Liver (tissue), 8 donors: ENCODE measurements at regions not wholly inside any gene's neighbourhood (a gene's known extent, or its start where the extent isn't known, plus 50 kb on each side); places are given as distances from the start of the nearest gene placed in this dataset.

ENCODE experiments used
- DNase-seq: peaks from one replicate; pipeline ENCODE4 v3.0.0-alpha.2; 2017; ENCODE audit warnings: low spot score
- H3K27ac ChIP-seq, 2 donors: one replicate each; pipeline ENCODE4 v1.7.0; 2013; ENCODE audit warnings: inconsistent platforms in 2 of 2, low read length in 2 of 2, control low read depth in 1 of 2, low read depth in 1 of 2, mild to moderate bottlenecking in 1 of 2
- H3K27me3 ChIP-seq, 4 donors: one replicate each; pipeline versions ENCODE4 v1.6.1 to v1.7.0; 2013; ENCODE audit warnings: low read length in 3 of 4, inconsistent platforms in 1 of 4, mild to moderate bottlenecking in 1 of 4, moderate library complexity in 1 of 4; ENCODE audit not compliant: control insufficient read depth in 4 of 4, insufficient read depth in 4 of 4
- H3K36me3 ChIP-seq, 4 donors: one replicate each; pipeline versions ENCODE4 v1.6.1 to v1.7.0; 2013; ENCODE audit warnings: low read length in 3 of 4, mild to moderate bottlenecking in 3 of 4, low read depth in 1 of 4, moderate library complexity in 1 of 4; ENCODE audit not compliant: control insufficient read depth in 4 of 4, insufficient read depth in 3 of 4
- H3K4me1 ChIP-seq, 4 donors: one replicate each; pipeline versions ENCODE4 v1.6.1 to v1.7.0; 2013; ENCODE audit warnings: low read length in 3 of 4, mild to moderate bottlenecking in 3 of 4, moderate library complexity in 1 of 4; ENCODE audit not compliant: control insufficient read depth in 4 of 4, insufficient read depth in 4 of 4
- H3K4me3 ChIP-seq, 3 donors: one replicate each; pipeline versions ENCODE4 v1.6.1 to v1.7.0; 2013; ENCODE audit warnings: low read length in 3 of 3, control low read depth in 1 of 3, low read depth in 1 of 3, mild to moderate bottlenecking in 1 of 3
- H3K9ac ChIP-seq, 2 donors: one replicate each; pipeline ENCODE4 v1.7.0; 2013; ENCODE audit warnings: low read length in 2 of 2, mild to moderate bottlenecking in 2 of 2, moderate library complexity in 2 of 2, control low read depth in 1 of 2, low read depth in 1 of 2
- H3K9me3 ChIP-seq, 4 donors: one replicate each; pipeline versions ENCODE4 v1.6.1 to v1.7.0; 2013; ENCODE audit warnings: low read length in 3 of 4; ENCODE audit not compliant: control insufficient read depth in 4 of 4
- FOXA1 ChIP-seq: IDR thresholded peaks from 2 replicates; pipeline ENCODE4 v1.6.1; 2016; ENCODE audit warnings: antibody characterized with exemption
- FOXA2 ChIP-seq: IDR thresholded peaks from 2 replicates; pipeline ENCODE4 v1.6.1; 2016; ENCODE audit warnings: antibody characterized with exemption
- GABPA ChIP-seq, 2 donors: IDR thresholded peaks in 1 of 2; conservative IDR thresholded peaks in 1 of 2; 2 replicates each; pipeline ENCODE4 v1.6.1; 2016; ENCODE audit warnings: antibody characterized with exemption in 2 of 2, mild to moderate bottlenecking in 1 of 2, moderate library complexity in 1 of 2
- HNF4A ChIP-seq, 2 donors: conservative IDR thresholded peaks; 2 replicates each; pipeline ENCODE4 v1.6.1; 2016; ENCODE audit warnings: antibody characterized with exemption in 2 of 2, mild to moderate bottlenecking in 2 of 2
- HNF4G ChIP-seq: IDR thresholded peaks from 2 replicates; pipeline ENCODE4 v1.6.1; 2016; ENCODE audit warnings: antibody characterized with exemption
- JUND ChIP-seq, 2 donors: IDR thresholded peaks; 2 replicates each; pipeline ENCODE4 v1.6.1; 2016; ENCODE audit warnings: antibody characterized with exemption in 2 of 2
- NR2F2 ChIP-seq: IDR thresholded peaks from 2 replicates; pipeline ENCODE4 v1.6.1; 2016; ENCODE audit warnings: antibody characterized with exemption
- RAD21 ChIP-seq, 2 donors: IDR thresholded peaks; 2 replicates each; pipeline ENCODE4 v1.6.1; 2016; ENCODE audit warnings: antibody characterized with exemption in 2 of 2, mild to moderate bottlenecking in 2 of 2
- RXRA ChIP-seq, 2 donors: IDR thresholded peaks; 2 replicates each; pipeline ENCODE4 v1.6.1; 2017 to 2018; ENCODE audit warnings: antibody characterized with exemption in 2 of 2, mild to moderate bottlenecking in 1 of 2
- SP1 ChIP-seq: IDR thresholded peaks from 2 replicates; pipeline ENCODE4 v1.6.1; 2018; ENCODE audit warnings: antibody characterized with exemption, mild to moderate bottlenecking
- TAF1 ChIP-seq: conservative IDR thresholded peaks from 2 replicates; pipeline ENCODE4 v1.6.1; 2016; ENCODE audit warnings: antibody characterized with exemption, mild to moderate bottlenecking
- YY1 ChIP-seq: IDR thresholded peaks from 2 replicates; pipeline ENCODE4 v1.6.1; 2016; ENCODE audit warnings: antibody characterized with exemption, mild to moderate bottlenecking
- WGBS: extraction: QIAGEN DNeasy Blood & Tissue Kit; methylation state at CpG from one replicate; pipeline ENCODE4 v1.1.7; 2013; 5-methylcytosine and 5-hydroxymethylcytosine counted together
- TF ChIP-seq, protein P1 (sequence below): fragments of 150-350 bp; IDR thresholded peaks from 2 replicates; pipeline ENCODE4 v1.5.1; 2017; ENCODE audit warnings: improper control_type of control experiment, low read depth, low read length; ENCODE audit not compliant: missing input control
- TF ChIP-seq, protein P2 (sequence below): IDR thresholded peaks from 2 replicates; pipeline ENCODE4 v1.6.1; 2016; ENCODE audit warnings: antibody characterized with exemption
- TF ChIP-seq, protein P3 (sequence below): IDR thresholded peaks from 2 replicates; pipeline ENCODE4 v1.6.1; 2016; ENCODE audit warnings: antibody characterized with exemption
- TF ChIP-seq, protein P4 (sequence below): IDR thresholded peaks from 2 replicates; pipeline ENCODE4 v1.6.1; 2016; ENCODE audit warnings: antibody characterized with exemption, mild to moderate bottlenecking
- TF ChIP-seq, protein P5 (sequence below): IDR thresholded peaks from 2 replicates; pipeline ENCODE4 v1.6.1; 2016; ENCODE audit warnings: antibody characterized with exemption
- donor health status: healthy.
- donor health status: healthy.
- donor health status: healthy.
- donor health status: healthy.
- donor health status: healthy.

DNA sequence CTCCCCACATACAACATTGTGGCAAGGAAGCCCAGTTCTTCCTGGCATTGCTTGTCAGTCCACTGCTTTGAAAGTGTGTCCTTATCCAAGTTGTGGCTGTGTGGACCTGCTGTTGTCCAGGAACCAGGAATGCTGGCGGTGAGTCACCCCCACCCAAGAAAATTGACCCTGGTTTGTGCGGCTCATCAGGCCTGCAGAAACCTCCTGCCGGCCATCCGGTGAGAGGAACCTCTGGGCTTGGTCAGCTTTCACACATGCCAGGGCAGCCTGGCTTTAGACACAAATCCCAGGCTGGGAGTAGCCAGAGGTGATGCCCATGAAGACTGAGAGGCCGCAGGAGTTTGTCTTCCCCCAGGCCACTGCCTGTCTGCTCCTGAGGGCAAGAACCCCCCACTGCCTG lies 223.6 kb downstream of the TTLL2 start:
- no peak overlapping the region for H3K4me3 ChIP-seq
- TF ChIP-seq, protein P1, sequence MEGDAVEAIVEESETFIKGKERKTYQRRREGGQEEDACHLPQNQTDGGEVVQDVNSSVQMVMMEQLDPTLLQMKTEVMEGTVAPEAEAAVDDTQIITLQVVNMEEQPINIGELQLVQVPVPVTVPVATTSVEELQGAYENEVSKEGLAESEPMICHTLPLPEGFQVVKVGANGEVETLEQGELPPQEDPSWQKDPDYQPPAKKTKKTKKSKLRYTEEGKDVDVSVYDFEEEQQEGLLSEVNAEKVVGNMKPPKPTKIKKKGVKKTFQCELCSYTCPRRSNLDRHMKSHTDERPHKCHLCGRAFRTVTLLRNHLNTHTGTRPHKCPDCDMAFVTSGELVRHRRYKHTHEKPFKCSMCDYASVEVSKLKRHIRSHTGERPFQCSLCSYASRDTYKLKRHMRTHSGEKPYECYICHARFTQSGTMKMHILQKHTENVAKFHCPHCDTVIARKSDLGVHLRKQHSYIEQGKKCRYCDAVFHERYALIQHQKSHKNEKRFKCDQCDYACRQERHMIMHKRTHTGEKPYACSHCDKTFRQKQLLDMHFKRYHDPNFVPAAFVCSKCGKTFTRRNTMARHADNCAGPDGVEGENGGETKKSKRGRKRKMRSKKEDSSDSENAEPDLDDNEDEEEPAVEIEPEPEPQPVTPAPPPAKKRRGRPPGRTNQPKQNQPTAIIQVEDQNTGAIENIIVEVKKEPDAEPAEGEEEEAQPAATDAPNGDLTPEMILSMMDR: no peak
- TF ChIP-seq, protein P2, sequence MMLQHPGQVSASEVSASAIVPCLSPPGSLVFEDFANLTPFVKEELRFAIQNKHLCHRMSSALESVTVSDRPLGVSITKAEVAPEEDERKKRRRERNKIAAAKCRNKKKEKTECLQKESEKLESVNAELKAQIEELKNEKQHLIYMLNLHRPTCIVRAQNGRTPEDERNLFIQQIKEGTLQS: no peak
- TF ChIP-seq TAF1: no peak
- TF ChIP-seq, protein P3, sequence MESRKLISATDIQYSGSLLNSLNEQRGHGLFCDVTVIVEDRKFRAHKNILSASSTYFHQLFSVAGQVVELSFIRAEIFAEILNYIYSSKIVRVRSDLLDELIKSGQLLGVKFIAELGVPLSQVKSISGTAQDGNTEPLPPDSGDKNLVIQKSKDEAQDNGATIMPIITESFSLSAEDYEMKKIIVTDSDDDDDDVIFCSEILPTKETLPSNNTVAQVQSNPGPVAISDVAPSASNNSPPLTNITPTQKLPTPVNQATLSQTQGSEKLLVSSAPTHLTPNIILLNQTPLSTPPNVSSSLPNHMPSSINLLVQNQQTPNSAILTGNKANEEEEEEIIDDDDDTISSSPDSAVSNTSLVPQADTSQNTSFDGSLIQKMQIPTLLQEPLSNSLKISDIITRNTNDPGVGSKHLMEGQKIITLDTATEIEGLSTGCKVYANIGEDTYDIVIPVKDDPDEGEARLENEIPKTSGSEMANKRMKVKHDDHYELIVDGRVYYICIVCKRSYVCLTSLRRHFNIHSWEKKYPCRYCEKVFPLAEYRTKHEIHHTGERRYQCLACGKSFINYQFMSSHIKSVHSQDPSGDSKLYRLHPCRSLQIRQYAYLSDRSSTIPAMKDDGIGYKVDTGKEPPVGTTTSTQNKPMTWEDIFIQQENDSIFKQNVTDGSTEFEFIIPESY: no peak
- TF ChIP-seq, protein P4, sequence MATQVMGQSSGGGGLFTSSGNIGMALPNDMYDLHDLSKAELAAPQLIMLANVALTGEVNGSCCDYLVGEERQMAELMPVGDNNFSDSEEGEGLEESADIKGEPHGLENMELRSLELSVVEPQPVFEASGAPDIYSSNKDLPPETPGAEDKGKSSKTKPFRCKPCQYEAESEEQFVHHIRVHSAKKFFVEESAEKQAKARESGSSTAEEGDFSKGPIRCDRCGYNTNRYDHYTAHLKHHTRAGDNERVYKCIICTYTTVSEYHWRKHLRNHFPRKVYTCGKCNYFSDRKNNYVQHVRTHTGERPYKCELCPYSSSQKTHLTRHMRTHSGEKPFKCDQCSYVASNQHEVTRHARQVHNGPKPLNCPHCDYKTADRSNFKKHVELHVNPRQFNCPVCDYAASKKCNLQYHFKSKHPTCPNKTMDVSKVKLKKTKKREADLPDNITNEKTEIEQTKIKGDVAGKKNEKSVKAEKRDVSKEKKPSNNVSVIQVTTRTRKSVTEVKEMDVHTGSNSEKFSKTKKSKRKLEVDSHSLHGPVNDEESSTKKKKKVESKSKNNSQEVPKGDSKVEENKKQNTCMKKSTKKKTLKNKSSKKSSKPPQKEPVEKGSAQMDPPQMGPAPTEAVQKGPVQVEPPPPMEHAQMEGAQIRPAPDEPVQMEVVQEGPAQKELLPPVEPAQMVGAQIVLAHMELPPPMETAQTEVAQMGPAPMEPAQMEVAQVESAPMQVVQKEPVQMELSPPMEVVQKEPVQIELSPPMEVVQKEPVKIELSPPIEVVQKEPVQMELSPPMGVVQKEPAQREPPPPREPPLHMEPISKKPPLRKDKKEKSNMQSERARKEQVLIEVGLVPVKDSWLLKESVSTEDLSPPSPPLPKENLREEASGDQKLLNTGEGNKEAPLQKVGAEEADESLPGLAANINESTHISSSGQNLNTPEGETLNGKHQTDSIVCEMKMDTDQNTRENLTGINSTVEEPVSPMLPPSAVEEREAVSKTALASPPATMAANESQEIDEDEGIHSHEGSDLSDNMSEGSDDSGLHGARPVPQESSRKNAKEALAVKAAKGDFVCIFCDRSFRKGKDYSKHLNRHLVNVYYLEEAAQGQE: no peak
- TF ChIP-seq JUND (IDR thresholded peaks at IDR 0.05): no peak
- H3K9ac ChIP-seq: no peak overlapping the region
- no peaks in the 10 kb centered on the region for H3K36me3 ChIP-seq
- H3K9me3 ChIP-seq: no peaks in the 10 kb centered on the region
- H3K27ac ChIP-seq: no peak overlapping the region
- no peaks in the 10 kb centered on the region for H3K27me3 ChIP-seq
- WGBS: 99% methylated on average over 5 of the region's 5 CpGs
- no peaks in the 10 kb centered on the region for H3K4me1 ChIP-seq
- no peak for DNase-seq

DNA sequence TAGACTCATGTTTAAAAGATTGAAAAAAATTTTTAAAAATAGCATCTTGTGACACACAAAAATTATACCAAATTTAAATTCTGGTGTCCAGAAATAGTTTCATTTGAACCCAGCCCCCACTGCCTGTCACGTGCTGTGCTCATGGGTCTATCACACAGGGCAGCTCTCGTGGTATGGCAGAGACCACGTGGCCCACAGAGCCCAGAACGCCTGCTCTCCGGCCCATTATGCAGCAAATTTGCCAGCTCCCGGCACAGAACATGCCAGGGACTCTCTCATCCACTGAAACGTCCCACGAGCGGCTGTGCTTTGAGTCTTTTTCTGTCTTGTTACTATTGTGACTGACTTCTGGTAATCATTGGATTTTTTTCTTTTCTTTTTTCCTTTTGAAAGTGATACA lies 224.3 kb downstream of the TTLL2 start:
- 82% methylated on average over 9 of the region's 9 CpGs for WGBS
- no peak for DNase-seq
- Histone ChIP-seq H3K9ac (no peak overlapping the region), H3K4me1 (no peaks in the 10 kb centered on the region), H3K27ac (no peak overlapping the region), H3K36me3 (no peaks in the 10 kb centered on the region), H3K9me3 (no peaks in the 10 kb centered on the region), H3K27me3 (no peaks in the 10 kb centered on the region), H3K4me3 (no peak overlapping the region)
- TF ChIP-seq, protein P3: no peak
- TF ChIP-seq JUND (IDR thresholded peaks at IDR 0.05): no peak
- TF ChIP-seq HNF4A (conservative IDR thresholded peaks at IDR 0.05): no peak
- TF ChIP-seq, protein P5, sequence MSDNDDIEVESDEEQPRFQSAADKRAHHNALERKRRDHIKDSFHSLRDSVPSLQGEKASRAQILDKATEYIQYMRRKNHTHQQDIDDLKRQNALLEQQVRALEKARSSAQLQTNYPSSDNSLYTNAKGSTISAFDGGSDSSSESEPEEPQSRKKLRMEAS: no peak
- TF ChIP-seq SP1: no peak
- TF ChIP-seq RAD21 (IDR thresholded peaks at IDR 0.05): no peak
- TF ChIP-seq NR2F2: no peak
- TF ChIP-seq, protein P1: no peak
- TF ChIP-seq FOXA2: no peak
- no peak for TF ChIP-seq RXRA (IDR thresholded peaks at IDR 0.05)
- no peak for TF ChIP-seq YY1
- TF ChIP-seq FOXA1: no peak
- TF ChIP-seq HNF4G: no peak
- TF ChIP-seq TAF1: no peak
- no peak for TF ChIP-seq GABPA (IDR thresholded peaks at IDR 0.05 in 1 of 2, conservative IDR thresholded peaks at IDR 0.05 in 1 of 2)
- TF ChIP-seq, protein P2: no peak
